ENCODE measurements at regions not wholly inside any gene's neighbourhood (a gene's known extent, or its start where the extent isn't known, plus 50 kb on each side); places are given as distances from the start of the nearest gene placed in this dataset.

- DNase-seq (ENCODE audit: low spot score): no peak
These were observed 1669.7 kb upstream of the LRRTM1 start for GRCh38 chr2:81974216-81974615.

DNA sequence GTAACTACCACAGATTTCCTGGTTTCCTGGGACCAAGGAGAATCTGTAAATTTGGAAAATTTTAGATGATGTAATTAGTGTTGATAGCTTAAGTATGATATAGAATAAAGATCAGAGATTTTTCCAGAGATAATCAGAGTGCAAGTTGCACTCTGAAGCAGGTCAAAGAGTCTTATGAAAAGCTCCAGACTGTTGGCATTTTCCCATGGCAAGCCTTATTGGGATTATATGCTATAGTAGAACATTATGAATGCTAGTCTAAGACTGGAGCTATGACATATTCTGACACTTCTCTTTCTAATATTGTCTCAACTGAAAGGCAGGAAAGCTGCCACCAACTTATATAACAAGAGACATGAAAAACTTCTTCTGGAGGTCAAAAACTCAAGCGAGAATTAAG lies 1638.3 kb upstream of the LRRTM1 start:
- no peak for DNase-seq (ENCODE audit: low spot score)

DNA sequence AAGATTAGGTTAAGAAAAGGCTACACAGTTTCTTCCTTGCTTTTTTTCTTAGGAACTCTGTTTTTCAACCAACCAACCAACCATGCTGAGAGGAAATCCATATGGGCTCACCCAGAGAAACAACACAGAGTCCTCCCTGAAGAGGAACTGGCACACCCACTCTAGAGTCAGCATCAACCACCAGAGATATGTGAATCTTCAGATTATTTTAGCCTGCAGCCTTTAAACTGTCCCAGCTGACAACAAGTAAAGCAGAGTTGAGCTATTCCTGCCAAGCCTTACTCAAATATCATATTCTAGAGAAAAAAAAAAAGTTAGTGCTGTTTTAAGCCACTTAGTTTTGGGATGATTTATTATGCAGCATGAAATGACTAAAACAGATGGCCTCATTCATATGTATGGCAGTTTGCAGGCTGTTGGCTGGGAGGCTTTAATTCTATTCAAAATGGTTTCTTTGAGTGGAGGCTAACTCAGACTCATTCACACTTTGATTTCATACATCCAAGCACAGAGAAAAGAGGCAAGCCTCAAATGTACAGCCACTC lies 1637.7 kb upstream of the LRRTM1 start:
- no peak for DNase-seq (ENCODE audit: low spot score)

GRCh38 chr2:81940266-81940955 lies 1635.9 kb upstream of the LRRTM1 start:
- DNase-seq (ENCODE audit: low spot score): no peak

DNA sequence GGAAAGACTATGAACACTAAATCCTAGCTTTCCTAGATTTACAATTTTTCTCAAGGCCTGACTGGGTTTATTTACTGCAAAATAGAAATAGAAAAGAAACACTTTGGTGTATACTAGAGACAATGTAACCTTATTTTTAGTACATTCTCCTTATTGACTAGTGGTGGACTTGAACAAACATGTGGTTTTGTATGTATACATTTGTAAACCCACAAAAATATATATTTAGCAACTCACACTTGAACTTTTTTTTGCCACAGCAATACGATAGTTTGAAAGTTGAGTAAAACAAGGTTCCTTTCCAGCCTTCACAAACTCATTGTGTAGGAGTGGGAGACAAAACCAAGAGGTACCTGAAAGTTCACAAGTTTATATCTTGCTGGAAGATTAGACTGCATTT lies 1633.4 kb upstream of the LRRTM1 start:
- DNase-seq (ENCODE audit: low spot score): no peak

GRCh38 chr2:81903534-81903933 lies 1599.0 kb upstream of the LRRTM1 start:
- no peak for DNase-seq (ENCODE audit: low spot score)

- no peak for DNase-seq (ENCODE audit: low spot score)
These were observed 1596.5 kb upstream of the LRRTM1 start for GRCh38 chr2:81901017-81901416.

GRCh38 chr2:81895620-81896250 lies 1591.2 kb upstream of the LRRTM1 start:
- DNase-seq (ENCODE audit: low spot score): no peak

GRCh38 chr2:81894451-81894990 lies 1590.0 kb upstream of the LRRTM1 start:
- no peak for DNase-seq (ENCODE audit: low spot score)

DNA sequence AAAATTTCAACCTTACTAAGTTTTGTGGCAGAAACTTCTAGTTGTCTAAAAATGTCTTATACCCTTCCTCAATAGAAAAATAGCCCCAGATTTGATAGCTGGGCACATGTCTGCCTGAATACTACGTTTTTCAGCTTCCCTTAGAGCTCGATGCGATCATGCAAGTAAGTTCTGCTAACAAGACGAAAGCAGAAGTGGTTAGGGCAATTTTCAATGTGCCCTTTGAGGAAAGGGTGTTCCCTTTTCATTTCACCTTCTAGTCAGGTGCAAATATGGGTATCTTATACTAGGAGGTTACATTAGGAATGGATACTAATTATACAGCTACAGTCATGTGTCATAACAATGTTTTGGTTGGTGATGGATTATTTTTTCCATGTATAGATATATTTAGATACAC lies 1572.1 kb upstream of the LRRTM1 start:
- no peak for DNase-seq (ENCODE audit: low spot score)

GRCh38 chr2:81872006-81872405 lies 1567.5 kb upstream of the LRRTM1 start:
- no peak for DNase-seq (ENCODE audit: low spot score)

- DNase-seq (ENCODE audit: low spot score): no peak
These were observed 1565.6 kb upstream of the LRRTM1 start for GRCh38 chr2:81870119-81870518.

GRCh38 chr2:81858998-81859397 lies 1554.4 kb upstream of the LRRTM1 start:
- DNase-seq (ENCODE audit: low spot score): no peak

- no peak for DNase-seq (ENCODE audit: low spot score)
These were observed 1548.8 kb upstream of the LRRTM1 start for GRCh38 chr2:81853341-81853740.

DNA sequence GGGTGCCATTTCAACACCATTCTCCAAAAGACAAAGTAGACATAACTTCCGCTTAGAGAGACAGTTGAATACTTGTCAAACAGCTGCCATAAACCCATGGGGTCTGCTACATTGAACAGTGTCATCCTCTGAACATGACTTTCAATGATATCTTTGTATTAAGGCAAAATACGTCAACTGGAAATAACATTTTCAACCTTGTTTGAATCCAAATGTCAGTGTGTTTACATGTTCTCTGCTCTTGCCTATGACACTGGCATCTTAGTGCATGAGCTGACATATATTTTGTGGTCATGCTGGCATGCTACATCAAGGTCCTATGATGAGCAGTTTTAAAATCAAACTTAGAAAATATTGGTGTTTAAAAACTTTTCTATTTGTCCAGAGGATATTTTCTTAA lies 1548.1 kb upstream of the LRRTM1 start:
- no peak for DNase-seq (ENCODE audit: low spot score)

DNA sequence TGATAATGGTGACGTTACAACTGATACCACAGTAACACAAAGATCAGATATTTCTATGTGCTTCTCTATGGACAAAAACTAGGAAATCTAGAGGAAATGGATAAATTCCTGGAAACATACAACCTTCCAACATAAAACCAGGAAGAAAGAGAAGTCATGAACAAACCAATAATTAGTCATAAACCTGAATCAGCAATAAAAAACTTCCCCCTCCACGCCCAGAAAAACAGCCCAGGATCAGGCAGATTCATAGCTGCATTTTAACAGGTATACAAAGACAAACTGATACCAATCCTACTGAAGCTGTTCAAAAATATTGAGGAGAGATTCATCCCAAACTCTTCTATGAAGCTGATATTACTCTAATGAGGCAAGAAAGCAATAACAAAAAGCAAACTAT lies 1535.2 kb upstream of the LRRTM1 start:
- no peak for DNase-seq (ENCODE audit: low spot score)

GRCh38 chr2:81835321-81836000 lies 1530.9 kb upstream of the LRRTM1 start:
- DNase-seq (ENCODE audit: low spot score): no peak

DNA sequence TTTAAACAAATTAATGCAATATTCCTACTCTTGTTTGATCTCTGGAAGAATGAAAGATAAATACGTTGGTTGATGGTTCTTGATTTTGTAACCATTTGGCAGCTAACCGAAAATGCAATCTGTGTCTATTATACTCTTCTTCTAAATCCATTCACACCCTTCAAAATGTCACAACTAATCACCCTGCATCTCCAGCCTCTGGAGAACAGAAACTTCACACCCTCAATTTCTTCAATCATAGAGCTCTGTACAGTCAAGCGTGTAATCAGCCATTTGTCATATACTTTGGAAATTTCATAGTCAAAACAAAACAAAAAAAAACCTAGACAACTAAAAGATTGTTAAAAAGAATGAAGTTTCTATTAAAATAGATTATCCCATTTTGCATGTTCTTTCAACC lies 1482.3 kb upstream of the LRRTM1 start:
- DNase-seq (ENCODE audit: low spot score): no peak

- no peak for DNase-seq (ENCODE audit: low spot score)
These were observed 1462.8 kb upstream of the LRRTM1 start for GRCh38 chr2:81767187-81767912.

GRCh38 chr2:81747481-81748070 lies 1443.0 kb upstream of the LRRTM1 start:
- no peak for DNase-seq (ENCODE audit: low spot score)

- no peak for DNase-seq (ENCODE audit: low spot score)
These were observed 1435.4 kb upstream of the LRRTM1 start for GRCh38 chr2:81739966-81740365.

- DNase-seq (ENCODE audit: low spot score): no peak
These were observed 1430.4 kb upstream of the LRRTM1 start for GRCh38 chr2:81734981-81735380.

Data from ureter (tissue), 1 donor.